ENCODE measurements at regions not wholly inside any gene's neighbourhood (a gene's known extent, or its start where the extent isn't known, plus 50 kb on each side); places are given as distances from the start of the nearest gene placed in this dataset.
A peak's percentile ranks its signal among the peaks of the same experiment; 100 is the strongest.

DNA sequence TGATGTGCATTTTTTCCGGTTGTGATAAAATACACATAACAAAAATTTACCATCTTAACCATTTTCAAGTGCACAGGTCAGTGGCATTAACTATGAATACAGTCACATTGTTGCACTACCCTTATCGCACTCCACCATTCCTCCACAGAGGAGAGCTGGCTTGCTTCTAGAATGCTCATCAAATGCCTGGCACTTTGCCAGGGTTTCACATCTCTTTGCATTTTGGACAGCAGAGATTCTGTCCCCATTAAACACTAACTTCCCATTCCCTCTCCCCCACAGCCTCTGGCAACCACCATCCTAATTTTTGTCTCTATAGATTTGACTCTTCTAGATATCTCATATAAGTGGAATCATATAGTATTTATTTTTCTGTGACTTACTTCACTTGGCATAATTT, 165.0 kb downstream of the ASB1 start:
- H3K9me3 ChIP-seq = no peaks in the 10 kb centered on the region
- no peak for DNase-seq (ENCODE audit: low read depth in 1 of 2, low spot score in 1 of 2)
- CTCF ChIA-PET = no interaction called here
- no peak overlapping the region for H3K27ac ChIP-seq
- no peak for FAIRE-seq
- ATAC-seq = no peak
- POLR2A ChIA-PET = no interaction called here
- peaks cover 7% of the 10 kb centered on the region for H3K4me1 ChIP-seq
- H3K4me3 ChIP-seq = no peak overlapping the region
- TF ChIP-seq GATA3 (IDR thresholded peaks at IDR 0.05; ENCODE audit: borderline replicate concordance) (no peak), KDM5A (IDR thresholded peaks at IDR 0.05) (no peak), RCOR1 (IDR thresholded peaks at IDR 0.05; ENCODE audit: low read depth, low read length) (no peak), MAFK (IDR thresholded peaks at IDR 0.05; ENCODE audit: partially characterized antibody) (no peak), FOSL2 (IDR thresholded peaks at IDR 0.05) (no peak), FOSL2 (CRISPR knock-in tag; IDR thresholded peaks at IDR 0.05) (no peak), FOSB (CRISPR knock-in tag; IDR thresholded peaks at IDR 0.05) (no peak), RNF2 (IDR thresholded peaks at IDR 0.05; ENCODE audit: borderline replicate concordance, low read depth) (no peak), HEYL (CRISPR knock-in tag; IDR thresholded peaks at IDR 0.05) (no peak), TFCP2L1 (CRISPR knock-in tag; IDR thresholded peaks at IDR 0.05) (no peak), RFX5 (IDR thresholded peaks at IDR 0.05) (no peak), KDM1A (IDR thresholded peaks at IDR 0.05; ENCODE audit: low read depth) (no peak), JUN (IDR thresholded peaks at IDR 0.05) (no peak)
- TF ChIP-seq, protein P1, sequence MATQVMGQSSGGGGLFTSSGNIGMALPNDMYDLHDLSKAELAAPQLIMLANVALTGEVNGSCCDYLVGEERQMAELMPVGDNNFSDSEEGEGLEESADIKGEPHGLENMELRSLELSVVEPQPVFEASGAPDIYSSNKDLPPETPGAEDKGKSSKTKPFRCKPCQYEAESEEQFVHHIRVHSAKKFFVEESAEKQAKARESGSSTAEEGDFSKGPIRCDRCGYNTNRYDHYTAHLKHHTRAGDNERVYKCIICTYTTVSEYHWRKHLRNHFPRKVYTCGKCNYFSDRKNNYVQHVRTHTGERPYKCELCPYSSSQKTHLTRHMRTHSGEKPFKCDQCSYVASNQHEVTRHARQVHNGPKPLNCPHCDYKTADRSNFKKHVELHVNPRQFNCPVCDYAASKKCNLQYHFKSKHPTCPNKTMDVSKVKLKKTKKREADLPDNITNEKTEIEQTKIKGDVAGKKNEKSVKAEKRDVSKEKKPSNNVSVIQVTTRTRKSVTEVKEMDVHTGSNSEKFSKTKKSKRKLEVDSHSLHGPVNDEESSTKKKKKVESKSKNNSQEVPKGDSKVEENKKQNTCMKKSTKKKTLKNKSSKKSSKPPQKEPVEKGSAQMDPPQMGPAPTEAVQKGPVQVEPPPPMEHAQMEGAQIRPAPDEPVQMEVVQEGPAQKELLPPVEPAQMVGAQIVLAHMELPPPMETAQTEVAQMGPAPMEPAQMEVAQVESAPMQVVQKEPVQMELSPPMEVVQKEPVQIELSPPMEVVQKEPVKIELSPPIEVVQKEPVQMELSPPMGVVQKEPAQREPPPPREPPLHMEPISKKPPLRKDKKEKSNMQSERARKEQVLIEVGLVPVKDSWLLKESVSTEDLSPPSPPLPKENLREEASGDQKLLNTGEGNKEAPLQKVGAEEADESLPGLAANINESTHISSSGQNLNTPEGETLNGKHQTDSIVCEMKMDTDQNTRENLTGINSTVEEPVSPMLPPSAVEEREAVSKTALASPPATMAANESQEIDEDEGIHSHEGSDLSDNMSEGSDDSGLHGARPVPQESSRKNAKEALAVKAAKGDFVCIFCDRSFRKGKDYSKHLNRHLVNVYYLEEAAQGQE (IDR thresholded peaks at IDR 0.05) = no peak
- TF ChIP-seq, protein P2, sequence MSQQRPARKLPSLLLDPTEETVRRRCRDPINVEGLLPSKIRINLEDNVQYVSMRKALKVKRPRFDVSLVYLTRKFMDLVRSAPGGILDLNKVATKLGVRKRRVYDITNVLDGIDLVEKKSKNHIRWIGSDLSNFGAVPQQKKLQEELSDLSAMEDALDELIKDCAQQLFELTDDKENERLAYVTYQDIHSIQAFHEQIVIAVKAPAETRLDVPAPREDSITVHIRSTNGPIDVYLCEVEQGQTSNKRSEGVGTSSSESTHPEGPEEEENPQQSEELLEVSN (IDR thresholded peaks at IDR 0.05; ENCODE audit: borderline replicate concordance, low read depth) = no peak
- TF ChIP-seq, protein P3, sequence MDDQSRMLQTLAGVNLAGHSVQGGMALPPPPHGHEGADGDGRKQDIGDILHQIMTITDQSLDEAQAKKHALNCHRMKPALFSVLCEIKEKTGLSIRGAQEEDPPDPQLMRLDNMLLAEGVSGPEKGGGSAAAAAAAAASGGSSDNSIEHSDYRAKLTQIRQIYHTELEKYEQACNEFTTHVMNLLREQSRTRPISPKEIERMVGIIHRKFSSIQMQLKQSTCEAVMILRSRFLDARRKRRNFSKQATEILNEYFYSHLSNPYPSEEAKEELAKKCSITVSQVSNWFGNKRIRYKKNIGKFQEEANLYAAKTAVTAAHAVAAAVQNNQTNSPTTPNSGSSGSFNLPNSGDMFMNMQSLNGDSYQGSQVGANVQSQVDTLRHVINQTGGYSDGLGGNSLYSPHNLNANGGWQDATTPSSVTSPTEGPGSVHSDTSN (IDR thresholded peaks at IDR 0.05) = no peak
- TF ChIP-seq, protein P4, sequence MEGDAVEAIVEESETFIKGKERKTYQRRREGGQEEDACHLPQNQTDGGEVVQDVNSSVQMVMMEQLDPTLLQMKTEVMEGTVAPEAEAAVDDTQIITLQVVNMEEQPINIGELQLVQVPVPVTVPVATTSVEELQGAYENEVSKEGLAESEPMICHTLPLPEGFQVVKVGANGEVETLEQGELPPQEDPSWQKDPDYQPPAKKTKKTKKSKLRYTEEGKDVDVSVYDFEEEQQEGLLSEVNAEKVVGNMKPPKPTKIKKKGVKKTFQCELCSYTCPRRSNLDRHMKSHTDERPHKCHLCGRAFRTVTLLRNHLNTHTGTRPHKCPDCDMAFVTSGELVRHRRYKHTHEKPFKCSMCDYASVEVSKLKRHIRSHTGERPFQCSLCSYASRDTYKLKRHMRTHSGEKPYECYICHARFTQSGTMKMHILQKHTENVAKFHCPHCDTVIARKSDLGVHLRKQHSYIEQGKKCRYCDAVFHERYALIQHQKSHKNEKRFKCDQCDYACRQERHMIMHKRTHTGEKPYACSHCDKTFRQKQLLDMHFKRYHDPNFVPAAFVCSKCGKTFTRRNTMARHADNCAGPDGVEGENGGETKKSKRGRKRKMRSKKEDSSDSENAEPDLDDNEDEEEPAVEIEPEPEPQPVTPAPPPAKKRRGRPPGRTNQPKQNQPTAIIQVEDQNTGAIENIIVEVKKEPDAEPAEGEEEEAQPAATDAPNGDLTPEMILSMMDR (IDR thresholded peaks at IDR 0.05) = no peak
- TF ChIP-seq, protein P5, sequence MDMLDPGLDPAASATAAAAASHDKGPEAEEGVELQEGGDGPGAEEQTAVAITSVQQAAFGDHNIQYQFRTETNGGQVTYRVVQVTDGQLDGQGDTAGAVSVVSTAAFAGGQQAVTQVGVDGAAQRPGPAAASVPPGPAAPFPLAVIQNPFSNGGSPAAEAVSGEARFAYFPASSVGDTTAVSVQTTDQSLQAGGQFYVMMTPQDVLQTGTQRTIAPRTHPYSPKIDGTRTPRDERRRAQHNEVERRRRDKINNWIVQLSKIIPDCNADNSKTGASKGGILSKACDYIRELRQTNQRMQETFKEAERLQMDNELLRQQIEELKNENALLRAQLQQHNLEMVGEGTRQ (IDR thresholded peaks at IDR 0.05) = no peak
- TF ChIP-seq, protein P6, sequence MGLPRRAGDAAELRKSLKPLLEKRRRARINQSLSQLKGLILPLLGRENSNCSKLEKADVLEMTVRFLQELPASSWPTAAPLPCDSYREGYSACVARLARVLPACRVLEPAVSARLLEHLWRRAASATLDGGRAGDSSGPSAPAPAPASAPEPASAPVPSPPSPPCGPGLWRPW (IDR thresholded peaks at IDR 0.05) = no peak
- TF ChIP-seq, protein P7, sequence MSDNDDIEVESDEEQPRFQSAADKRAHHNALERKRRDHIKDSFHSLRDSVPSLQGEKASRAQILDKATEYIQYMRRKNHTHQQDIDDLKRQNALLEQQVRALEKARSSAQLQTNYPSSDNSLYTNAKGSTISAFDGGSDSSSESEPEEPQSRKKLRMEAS (IDR thresholded peaks at IDR 0.05) = no peak
- no peak overlapping the region for H3K4me2 ChIP-seq
- 42% methylated on average over 2 of the region's 2 CpGs for WGBS (ENCODE audit: missing lambda C conversion rate)

DNA sequence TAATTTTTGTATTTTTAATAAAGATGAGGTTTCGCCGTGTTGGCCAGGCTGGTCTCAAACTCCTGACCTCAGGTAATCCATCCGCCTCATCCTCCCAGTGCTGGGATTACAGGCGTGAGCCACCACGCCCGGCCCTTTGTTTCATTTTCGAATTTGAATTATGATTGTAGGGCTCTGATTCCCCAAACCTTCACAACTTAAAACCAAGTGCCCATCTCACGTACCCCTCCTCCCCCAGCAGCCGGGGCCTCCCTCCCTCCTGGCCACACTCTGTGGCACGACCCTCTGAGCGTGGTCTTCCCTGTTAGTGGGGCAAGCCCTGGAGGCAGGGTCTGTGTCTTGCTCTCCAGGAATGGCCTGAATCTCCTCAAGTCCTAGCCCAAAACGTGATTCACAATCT, 166.5 kb downstream of the ASB1 start:
- peak overlapping the region in 1 of 2 experiments; percentile 46; a peak in 1 of 6 replicates for H3K27ac ChIP-seq
- DNase-seq (ENCODE audit: low read depth in 1 of 2, low spot score in 1 of 2) (no peak), ATAC-seq (no peak), FAIRE-seq (no peak)
- no peak overlapping the region for H3K4me3 ChIP-seq
- H3K4me2 ChIP-seq = no peak overlapping the region
- peaks cover 20% of the 10 kb centered on the region for H3K4me1 ChIP-seq
- ChIA-PET POLR2A (no interaction called here), CTCF (no interaction called here)
- WGBS (ENCODE audit: missing lambda C conversion rate) = 86% methylated on average over 12 of the region's 12 CpGs
- TF ChIP-seq ZFP36 (IDR thresholded peaks at IDR 0.05; ENCODE audit: borderline replicate concordance, partially characterized antibody) (no peak), ESRRA (IDR thresholded peaks at IDR 0.05; ENCODE audit: borderline replicate concordance, low read length) (no peak), EHF (CRISPR knock-in tag; IDR thresholded peaks at IDR 0.05) (no peak), JUN (IDR thresholded peaks at IDR 0.05) (no peak), GATA3 (IDR thresholded peaks at IDR 0.05; ENCODE audit: borderline replicate concordance) (no peak), HEYL (CRISPR knock-in tag; IDR thresholded peaks at IDR 0.05) (no peak)
- TF ChIP-seq, protein P8, sequence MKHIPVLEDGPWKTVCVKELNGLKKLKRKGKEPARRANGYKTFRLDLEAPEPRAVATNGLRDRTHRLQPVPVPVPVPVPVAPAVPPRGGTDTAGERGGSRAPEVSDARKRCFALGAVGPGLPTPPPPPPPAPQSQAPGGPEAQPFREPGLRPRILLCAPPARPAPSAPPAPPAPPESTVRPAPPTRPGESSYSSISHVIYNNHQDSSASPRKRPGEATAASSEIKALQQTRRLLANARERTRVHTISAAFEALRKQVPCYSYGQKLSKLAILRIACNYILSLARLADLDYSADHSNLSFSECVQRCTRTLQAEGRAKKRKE (CRISPR knock-in tag; IDR thresholded peaks at IDR 0.05; ENCODE audit: low read depth) = no peak
- TF ChIP-seq, protein P9, sequence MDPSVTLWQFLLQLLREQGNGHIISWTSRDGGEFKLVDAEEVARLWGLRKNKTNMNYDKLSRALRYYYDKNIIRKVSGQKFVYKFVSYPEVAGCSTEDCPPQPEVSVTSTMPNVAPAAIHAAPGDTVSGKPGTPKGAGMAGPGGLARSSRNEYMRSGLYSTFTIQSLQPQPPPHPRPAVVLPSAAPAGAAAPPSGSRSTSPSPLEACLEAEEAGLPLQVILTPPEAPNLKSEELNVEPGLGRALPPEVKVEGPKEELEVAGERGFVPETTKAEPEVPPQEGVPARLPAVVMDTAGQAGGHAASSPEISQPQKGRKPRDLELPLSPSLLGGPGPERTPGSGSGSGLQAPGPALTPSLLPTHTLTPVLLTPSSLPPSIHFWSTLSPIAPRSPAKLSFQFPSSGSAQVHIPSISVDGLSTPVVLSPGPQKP (IDR thresholded peaks at IDR 0.05; ENCODE audit: low read depth, low read length) = no peak
- no peaks in the 10 kb centered on the region for H3K9me3 ChIP-seq

Measured in A549 (cell line).